Fibroblast of the aortic adventitia (primary cell): ENCODE measurements at regions not wholly inside any gene's neighbourhood (a gene's known extent, or its start where the extent isn't known, plus 50 kb on each side); places are given as distances from the start of the nearest gene placed in this dataset.
"Not testable (repeated sequence)": the region's sequence is repeated elsewhere in the genome, so short reads cannot be mapped to it uniquely, and the experiment has no call there.

Source experiments
- DNase-seq: peaks from one replicate; pipeline ENCODE4 v3.0.0-alpha.2; 2010; ENCODE audit warnings: low read depth
- H3K4me3 ChIP-seq: 2 replicates; pipeline ENCODE4 v1.5.1; 2011; ENCODE audit warnings: low read depth, mild to moderate bottlenecking, control low read depth, low read length, moderate library complexity
- CTCF ChIP-seq: IDR thresholded peaks from 2 replicates; pipeline ENCODE4 v1.5.1; 2011; ENCODE audit warnings: mild to moderate bottlenecking, low read length, control low read depth, inconsistent platforms; ENCODE audit not compliant: insufficient read depth

GRCh38 chr4:20159516-20159915, 92.2 kb upstream of the SLIT2 start:
- no peak overlapping the region for H3K4me3 ChIP-seq
- DNase-seq: no peak
- TF ChIP-seq CTCF: no peak

GRCh38 chr4:20158195-20158594, 93.5 kb upstream of the SLIT2 start:
- no peak for TF ChIP-seq CTCF
- no peak for DNase-seq
- H3K4me3 ChIP-seq: no peak overlapping the region

GRCh38 chr4:20151436-20151835, 100.3 kb upstream of the SLIT2 start:
- DNase-seq: peak; percentile 14
- TF ChIP-seq CTCF: no peak
- no peak overlapping the region for H3K4me3 ChIP-seq

GRCh38 chr4:20149143-20149542, 102.6 kb upstream of the SLIT2 start:
- not testable (repeated sequence) for H3K4me3 ChIP-seq, DNase-seq

GRCh38 chr4:20137176-20137575, 114.5 kb upstream of the SLIT2 start:
- no peak overlapping the region for H3K4me3 ChIP-seq
- no peak for TF ChIP-seq CTCF
- DNase-seq: peak; percentile 67

- no peak for TF ChIP-seq CTCF
- H3K4me3 ChIP-seq: no peak overlapping the region
- peak; percentile 64 for DNase-seq
Measured at GRCh38 chr4:20127626-20128025, 124.1 kb upstream of the SLIT2 start.

GRCh38 chr4:20126906-20127305, 124.8 kb upstream of the SLIT2 start:
- peak; percentile 28 for DNase-seq
- TF ChIP-seq CTCF: no peak
- no peak overlapping the region for H3K4me3 ChIP-seq
